ENCODE measurements at regions not wholly inside any gene's neighbourhood (a gene's known extent, or its start where the extent isn't known, plus 50 kb on each side); places are given as distances from the start of the nearest gene placed in this dataset.

DNA sequence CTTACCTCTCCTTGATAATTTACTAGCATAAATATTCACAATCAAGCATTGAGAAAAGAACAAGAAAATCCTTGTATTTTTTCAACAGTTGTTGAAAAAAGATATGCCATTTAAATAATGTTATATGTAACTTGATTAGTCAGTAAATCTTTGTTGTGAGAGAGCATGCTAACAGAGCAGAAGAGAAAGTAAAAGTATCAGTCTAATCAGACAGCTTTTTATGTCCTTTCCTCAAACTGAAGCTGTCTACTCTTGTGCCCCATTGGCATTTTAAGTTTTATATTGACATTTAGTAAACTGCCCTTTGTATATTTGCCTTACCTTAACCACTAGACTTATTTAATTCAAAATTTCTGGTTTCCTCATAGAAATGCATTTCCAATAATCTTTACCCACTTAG is 668.7 kb downstream of the OTOL1 start:
- DNase-seq (no peak), ATAC-seq (no peak)
- Mint-ChIP-seq H3K9me3 (peaks cover 8% of the 10 kb centered on the region), H3K4me3 (no peak overlapping the region), H3K4me1 (ENCODE audit: low read depth) (no peaks in the 10 kb centered on the region), H3K27me3 (ENCODE audit: low read depth) (peaks cover 2% of the 10 kb centered on the region), H3K36me3 (ENCODE audit: insufficient read depth) (no peaks in the 10 kb centered on the region)

DNA sequence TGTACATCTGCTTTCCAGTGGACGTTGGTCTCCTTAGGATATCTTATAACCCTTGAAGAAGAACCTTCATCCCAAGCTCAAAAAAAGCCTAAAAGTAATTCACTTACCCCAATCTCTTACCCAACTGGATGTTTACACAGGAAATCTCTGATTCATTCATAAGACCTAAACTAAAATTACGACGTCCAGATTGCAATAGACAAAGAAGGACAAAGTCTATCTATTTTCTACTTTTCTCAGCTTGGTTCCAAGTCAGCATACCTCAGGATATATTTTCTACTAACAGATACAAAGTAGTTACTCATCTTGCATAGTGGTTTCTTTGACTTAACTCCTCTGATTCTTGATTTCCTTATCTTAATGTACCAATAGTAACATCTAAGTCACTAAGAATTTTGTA is 669.9 kb downstream of the OTOL1 start:
- H3K27me3 Mint-ChIP-seq (ENCODE audit: low read depth): peaks cover 2% of the 10 kb centered on the region
- H3K36me3 Mint-ChIP-seq (ENCODE audit: insufficient read depth): no peaks in the 10 kb centered on the region

DNA sequence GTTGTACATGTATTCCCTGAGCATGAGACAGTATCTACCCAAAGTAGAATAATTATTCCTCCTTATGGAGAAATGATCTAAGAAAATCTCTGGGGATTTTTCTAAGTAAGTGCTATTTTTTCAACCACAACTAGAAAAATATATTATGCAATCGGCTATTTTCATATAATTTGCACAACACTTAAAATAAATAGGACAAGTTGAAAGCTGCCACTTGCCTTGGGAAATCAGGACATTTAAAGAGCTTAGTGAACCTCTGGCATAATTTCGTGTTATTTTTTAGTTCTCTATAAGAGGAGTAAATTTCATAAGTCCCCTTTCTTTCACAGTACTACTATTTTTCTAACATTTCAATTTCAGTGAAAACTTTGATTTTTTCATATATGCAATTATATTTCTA is 672.1 kb downstream of the OTOL1 start:
- Mint-ChIP-seq H3K36me3 (ENCODE audit: insufficient read depth) (no peaks in the 10 kb centered on the region), H3K4me1 (ENCODE audit: low read depth) (no peaks in the 10 kb centered on the region), H3K9me3 (peaks cover 7% of the 10 kb centered on the region), H3K4me3 (no peak overlapping the region), H3K27me3 (ENCODE audit: low read depth) (peaks cover 2% of the 10 kb centered on the region)
- no peak for DNase-seq
- no peak for ATAC-seq

More for the DNA sequence above, 669.9 kb downstream of the OTOL1 start:
- peaks cover 8% of the 10 kb centered on the region for H3K9me3 Mint-ChIP-seq
- DNase-seq (no peak), ATAC-seq (no peak)
- no peaks in the 10 kb centered on the region for H3K4me1 Mint-ChIP-seq (ENCODE audit: low read depth)
- H3K4me3 Mint-ChIP-seq: no peak overlapping the region

DNA sequence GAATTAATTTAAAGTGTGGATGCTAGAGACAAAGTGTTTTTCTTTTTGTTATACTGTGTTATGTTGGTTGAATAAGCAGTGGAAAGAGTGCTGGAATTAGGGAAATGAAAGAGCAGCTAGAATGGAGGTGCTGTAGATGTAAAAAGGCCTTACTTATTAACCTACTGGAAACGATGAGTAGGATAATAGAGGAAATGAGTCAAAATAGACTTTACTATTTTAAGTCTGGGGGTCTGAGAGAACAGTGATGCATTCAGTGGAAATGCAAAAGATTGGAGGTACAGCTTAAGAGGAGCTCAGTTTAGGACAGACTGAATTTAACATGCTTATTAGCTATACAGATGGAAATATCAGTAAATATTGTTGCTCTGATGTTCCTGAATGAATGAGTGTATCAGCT is 674.0 kb downstream of the OTOL1 start:
- H3K4me1 Mint-ChIP-seq (ENCODE audit: low read depth): no peaks in the 10 kb centered on the region
- H3K36me3 Mint-ChIP-seq (ENCODE audit: insufficient read depth): no peaks in the 10 kb centered on the region
- DNase-seq: no peak
- H3K27me3 Mint-ChIP-seq (ENCODE audit: low read depth): no peaks in the 10 kb centered on the region
- no peak for ATAC-seq
- no peak overlapping the region for H3K4me3 Mint-ChIP-seq
- H3K9me3 Mint-ChIP-seq: no peaks in the 10 kb centered on the region

DNA sequence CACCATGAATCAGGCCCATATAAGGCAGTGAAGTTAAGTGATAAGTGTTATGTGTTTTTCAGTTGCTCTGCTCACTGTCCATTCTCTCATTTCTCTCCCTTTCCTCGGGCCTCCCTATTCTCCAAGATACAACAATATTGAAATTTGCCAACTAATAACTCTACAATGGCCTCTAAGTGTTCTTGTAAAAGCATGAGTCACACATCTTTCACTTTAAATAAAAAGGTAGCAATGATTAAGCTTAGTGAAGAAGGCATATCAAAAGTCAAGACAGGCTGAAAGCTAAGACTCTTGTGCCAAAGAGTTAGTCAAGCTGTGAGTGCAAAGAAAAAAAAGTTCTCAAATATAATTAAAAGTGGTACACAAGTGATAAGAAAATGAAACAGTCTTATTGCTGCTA is 675.4 kb downstream of the OTOL1 start:
- H3K9me3 Mint-ChIP-seq: peaks cover 4% of the 10 kb centered on the region
- ATAC-seq: no peak

DNA sequence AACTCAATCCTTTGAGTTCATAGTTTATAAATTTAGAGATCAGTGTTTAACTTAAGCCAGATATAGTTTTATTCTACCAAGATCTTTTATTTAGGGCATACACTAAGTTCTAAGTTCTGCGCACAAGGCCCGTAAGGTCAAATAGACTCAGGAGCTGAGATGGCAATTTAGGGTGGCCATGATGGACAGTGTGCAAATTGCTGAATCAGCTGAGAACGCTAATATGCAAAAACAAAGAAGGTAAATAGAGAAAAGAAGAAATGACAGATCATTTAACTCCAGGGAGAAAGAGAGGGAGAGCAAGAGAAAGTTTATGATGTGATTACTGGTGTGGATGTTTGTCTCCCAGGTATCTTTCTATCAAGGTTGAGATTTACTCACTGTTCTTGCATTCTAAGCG is 678.5 kb downstream of the OTOL1 start:
- ATAC-seq: no peak
- peaks cover 10% of the 10 kb centered on the region for H3K9me3 Mint-ChIP-seq
- H3K36me3 Mint-ChIP-seq (ENCODE audit: insufficient read depth): no peaks in the 10 kb centered on the region
- DNase-seq: no peak
- no peak overlapping the region for H3K4me3 Mint-ChIP-seq
- no peaks in the 10 kb centered on the region for H3K27me3 Mint-ChIP-seq (ENCODE audit: low read depth)
- no peaks in the 10 kb centered on the region for H3K4me1 Mint-ChIP-seq (ENCODE audit: low read depth)

More for the DNA sequence above, 675.4 kb downstream of the OTOL1 start:
- Mint-ChIP-seq H3K27me3 (ENCODE audit: low read depth) (no peaks in the 10 kb centered on the region), H3K36me3 (ENCODE audit: insufficient read depth) (no peaks in the 10 kb centered on the region), H3K4me1 (ENCODE audit: low read depth) (no peaks in the 10 kb centered on the region), H3K4me3 (no peak overlapping the region)
- DNase-seq: no peak

DNA sequence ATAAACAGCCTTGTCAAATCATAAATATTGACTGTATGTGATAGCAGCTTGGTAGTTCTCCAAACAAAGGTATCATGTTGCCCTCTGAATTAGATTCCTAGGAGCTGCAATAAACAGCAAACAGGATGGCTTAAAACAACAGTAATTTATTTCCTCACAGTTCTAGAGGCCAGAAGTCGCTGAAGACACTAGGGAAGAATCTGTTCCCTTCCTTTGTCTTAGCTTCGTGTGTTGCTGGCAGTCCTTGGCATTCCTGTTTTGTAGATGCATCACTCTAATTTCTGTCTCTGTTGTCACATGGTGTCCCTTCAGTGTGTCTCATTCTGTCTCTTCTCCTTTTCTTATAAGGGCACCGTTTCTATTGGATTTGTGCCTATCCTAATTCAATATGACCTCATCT is 679.3 kb downstream of the OTOL1 start:
- Mint-ChIP-seq H3K4me3 (no peak overlapping the region), H3K9me3 (peaks cover 10% of the 10 kb centered on the region), H3K27me3 (ENCODE audit: low read depth) (no peaks in the 10 kb centered on the region), H3K36me3 (ENCODE audit: insufficient read depth) (no peaks in the 10 kb centered on the region), H3K4me1 (ENCODE audit: low read depth) (no peaks in the 10 kb centered on the region)
- DNase-seq: no peak
- no peak for ATAC-seq

DNA sequence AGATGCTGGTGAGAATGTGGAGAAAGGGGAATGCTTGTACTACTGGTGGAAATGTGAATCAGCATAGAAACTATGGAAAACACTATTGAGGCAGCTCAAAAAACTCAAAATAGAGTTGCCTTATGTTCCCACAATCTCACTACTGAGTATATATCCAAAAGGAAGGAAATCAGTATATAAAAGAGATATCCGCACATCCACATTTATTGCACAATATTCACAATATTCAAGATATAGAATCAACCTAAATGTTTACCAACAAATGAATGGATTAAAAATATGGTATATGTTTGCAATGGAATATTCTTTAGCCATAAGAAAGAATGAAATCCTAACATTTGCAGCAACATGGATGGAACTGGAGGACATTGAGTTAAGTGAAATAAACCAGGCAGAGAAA is 686.8 kb downstream of the OTOL1 start:
- no peak for DNase-seq
- H3K4me3 Mint-ChIP-seq: no peak overlapping the region
- H3K9me3 Mint-ChIP-seq: peaks cover 15% of the 10 kb centered on the region
- no peaks in the 10 kb centered on the region for H3K36me3 Mint-ChIP-seq (ENCODE audit: insufficient read depth)
- H3K4me1 Mint-ChIP-seq (ENCODE audit: low read depth): no peaks in the 10 kb centered on the region
- no peak for ATAC-seq
- no peaks in the 10 kb centered on the region for H3K27me3 Mint-ChIP-seq (ENCODE audit: low read depth)

DNA sequence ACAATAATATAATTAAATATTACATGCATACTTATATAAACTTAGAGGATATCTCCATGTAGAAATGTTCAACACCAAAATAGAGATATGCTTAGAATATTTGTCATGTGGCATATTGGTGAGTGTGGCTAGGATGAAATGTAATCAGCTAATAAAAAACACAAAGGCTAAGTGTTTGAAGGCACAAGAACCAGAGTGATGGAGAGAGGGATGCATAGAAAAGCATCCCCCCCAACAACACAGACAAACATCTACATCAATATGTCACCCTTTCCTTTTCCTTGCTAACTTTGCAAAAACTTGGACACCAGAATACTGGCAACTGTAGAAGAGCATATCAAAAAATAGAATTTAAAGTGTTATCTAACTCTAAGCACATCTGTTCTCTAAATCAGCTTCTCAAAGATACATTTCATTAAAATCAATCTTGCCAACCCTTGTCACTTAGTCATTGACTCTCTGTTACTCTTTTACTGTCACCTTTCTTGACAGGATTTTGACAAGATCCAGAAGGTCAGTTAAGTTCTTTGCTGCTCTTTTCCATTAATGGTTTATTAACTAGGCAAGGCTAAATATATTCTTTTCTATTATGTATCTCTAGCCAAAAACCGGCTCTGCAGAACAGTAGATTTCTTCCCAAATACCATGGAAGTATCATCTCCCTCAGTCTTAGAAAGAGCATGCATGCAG is 695.9 kb downstream of the OTOL1 start:
- Mint-ChIP-seq H3K36me3 (ENCODE audit: insufficient read depth) (no peaks in the 10 kb centered on the region), H3K9me3 (peaks cover 17% of the 10 kb centered on the region), H3K27me3 (ENCODE audit: low read depth) (no peaks in the 10 kb centered on the region), H3K4me1 (ENCODE audit: low read depth) (no peaks in the 10 kb centered on the region), H3K4me3 (no peak overlapping the region)
- no peak for ATAC-seq
- no peak for DNase-seq

DNA sequence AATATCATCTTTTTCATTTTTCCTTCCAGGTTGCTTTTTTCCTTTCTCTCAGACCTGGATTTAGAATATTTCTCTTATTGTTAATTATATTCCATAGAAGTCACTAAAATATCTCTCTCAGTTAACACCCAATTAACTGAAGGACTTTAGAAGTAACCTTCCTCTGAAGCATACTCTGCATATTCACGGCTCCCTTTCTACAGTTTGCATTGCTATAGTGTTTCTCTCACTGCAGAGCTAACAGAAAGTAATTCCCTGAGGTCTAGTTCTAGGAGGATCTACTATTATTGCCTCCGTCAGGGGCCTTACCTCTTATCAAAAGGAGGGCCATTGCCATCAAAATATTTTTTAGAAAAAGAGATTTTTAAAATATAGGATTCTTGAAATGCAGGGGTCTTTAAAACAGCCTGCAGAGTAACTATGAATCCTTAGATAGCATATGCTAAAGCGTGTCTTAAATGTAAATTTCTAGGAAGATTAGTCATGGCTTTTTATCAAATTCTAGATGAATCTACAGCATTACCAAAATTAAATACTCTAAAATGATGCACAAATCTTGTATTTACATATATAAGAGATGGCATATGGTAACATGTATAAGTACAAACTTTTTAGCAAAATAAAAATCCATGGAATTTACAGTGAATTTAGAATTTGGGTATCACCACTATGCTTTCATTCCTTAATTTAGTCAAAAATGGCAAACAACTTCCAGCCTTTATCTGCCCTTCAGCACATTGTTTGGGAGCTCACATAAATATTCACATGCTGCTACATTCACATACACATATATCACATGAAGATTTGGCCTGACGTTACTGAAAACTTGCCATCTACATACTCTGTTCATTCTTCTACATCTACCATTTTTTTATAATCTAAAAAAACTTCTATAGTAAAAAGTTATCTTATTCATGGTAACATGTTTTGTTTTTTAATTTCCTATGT is 696.8 kb downstream of the OTOL1 start:
- Mint-ChIP-seq H3K4me1 (ENCODE audit: low read depth) (no peaks in the 10 kb centered on the region), H3K27me3 (ENCODE audit: low read depth) (no peaks in the 10 kb centered on the region), H3K4me3 (no peak overlapping the region), H3K9me3 (peaks cover 17% of the 10 kb centered on the region), H3K36me3 (ENCODE audit: insufficient read depth) (no peaks in the 10 kb centered on the region)
- DNase-seq (no peak), ATAC-seq (no peak)

DNA sequence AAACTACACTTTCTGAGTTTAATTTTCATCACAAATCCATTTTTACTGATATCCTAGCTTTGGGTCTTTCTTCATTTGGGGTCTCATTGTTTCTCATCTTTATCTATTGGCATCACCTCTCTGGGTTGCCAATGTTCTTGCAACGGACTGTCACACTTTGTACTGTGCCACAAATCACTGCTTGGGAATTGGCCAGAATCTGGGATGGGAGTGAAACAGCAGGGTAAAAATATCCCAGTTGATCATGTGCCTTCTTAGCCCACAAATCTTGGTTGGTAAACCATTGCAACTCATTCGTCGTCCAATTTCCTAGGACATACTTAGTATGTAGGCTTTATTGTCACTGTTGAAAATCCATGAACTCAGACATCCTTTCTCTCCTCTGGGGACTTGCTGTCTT is 698.5 kb downstream of the OTOL1 start:
- Mint-ChIP-seq H3K4me1 (ENCODE audit: low read depth) (no peaks in the 10 kb centered on the region), H3K36me3 (ENCODE audit: insufficient read depth) (no peaks in the 10 kb centered on the region), H3K27me3 (ENCODE audit: low read depth) (no peaks in the 10 kb centered on the region), H3K4me3 (no peak overlapping the region), H3K9me3 (peaks cover 8% of the 10 kb centered on the region)
- no peak for ATAC-seq
- DNase-seq: no peak

DNA sequence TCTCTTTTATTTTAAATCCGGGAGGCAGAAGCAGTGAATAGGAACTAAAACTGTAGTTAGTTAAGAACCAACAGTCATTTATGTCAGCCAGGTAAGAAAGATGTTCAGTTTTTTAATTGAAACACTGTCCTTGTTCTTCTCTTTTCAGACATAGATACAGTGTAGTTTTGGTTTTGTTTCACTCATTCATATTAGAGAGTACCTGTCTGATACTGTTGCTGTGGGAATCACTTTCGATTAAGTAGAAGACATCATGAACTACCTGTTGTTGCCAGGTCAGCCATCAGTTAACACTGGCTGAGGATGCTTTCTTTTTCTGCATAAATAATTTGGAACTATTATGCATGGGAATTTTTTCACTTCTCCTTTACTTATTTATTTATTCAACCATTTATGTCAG is 700.4 kb downstream of the OTOL1 start:
- Mint-ChIP-seq H3K4me3 (no peak overlapping the region), H3K27me3 (ENCODE audit: low read depth) (no peaks in the 10 kb centered on the region), H3K9me3 (no peaks in the 10 kb centered on the region), H3K4me1 (ENCODE audit: low read depth) (no peaks in the 10 kb centered on the region), H3K36me3 (ENCODE audit: insufficient read depth) (no peaks in the 10 kb centered on the region)
- DNase-seq (no peak), ATAC-seq (no peak)

DNA sequence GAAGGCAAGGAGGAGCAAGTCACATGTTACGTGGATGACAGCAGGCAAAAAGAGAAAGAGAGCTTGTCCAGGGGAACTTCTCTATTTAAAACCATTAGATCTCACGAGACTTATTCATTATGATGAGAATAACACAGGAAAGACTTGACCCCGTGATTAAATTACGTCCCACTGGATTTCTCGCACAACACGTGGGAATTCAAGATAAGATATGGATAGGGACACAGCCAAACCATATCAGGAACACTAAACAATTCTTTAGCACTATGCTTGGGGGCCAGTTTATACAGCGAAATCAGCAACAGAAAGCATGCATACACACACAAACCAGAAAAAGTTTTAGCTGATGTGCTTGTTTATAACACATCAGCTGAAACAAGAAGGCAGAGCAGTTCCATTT is 704.2 kb downstream of the OTOL1 start:
- ATAC-seq (no peak), DNase-seq (no peak)
- H3K36me3 Mint-ChIP-seq (ENCODE audit: insufficient read depth): no peaks in the 10 kb centered on the region
- H3K27me3 Mint-ChIP-seq (ENCODE audit: low read depth): no peaks in the 10 kb centered on the region
- H3K4me1 Mint-ChIP-seq (ENCODE audit: low read depth): no peaks in the 10 kb centered on the region
- no peak overlapping the region for H3K4me3 Mint-ChIP-seq
- peaks cover 2% of the 10 kb centered on the region for H3K9me3 Mint-ChIP-seq

DNA sequence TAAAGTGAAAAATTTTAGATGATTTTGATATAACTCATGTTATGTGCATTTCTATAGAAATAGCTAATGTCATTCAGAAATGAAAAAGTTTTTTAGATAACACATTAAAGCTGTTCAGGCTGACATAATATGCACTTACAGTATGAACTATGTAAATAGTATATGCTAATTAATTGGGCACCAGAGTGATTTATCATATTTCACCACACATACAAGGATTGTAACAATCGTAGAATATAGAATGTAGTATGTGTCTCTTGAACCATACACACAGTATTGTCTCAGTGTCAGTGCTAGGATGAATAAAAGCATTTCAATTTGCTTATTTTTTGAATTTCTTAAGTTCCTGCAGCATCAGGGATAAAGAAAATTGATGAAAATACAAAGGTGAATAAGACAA is 710.0 kb downstream of the OTOL1 start:
- no peak for DNase-seq
- H3K4me3 Mint-ChIP-seq: no peak overlapping the region
- ATAC-seq: no peak
- H3K36me3 Mint-ChIP-seq (ENCODE audit: insufficient read depth): no peaks in the 10 kb centered on the region
- no peaks in the 10 kb centered on the region for H3K4me1 Mint-ChIP-seq (ENCODE audit: low read depth)
- H3K9me3 Mint-ChIP-seq: peaks cover 3% of the 10 kb centered on the region
- no peaks in the 10 kb centered on the region for H3K27me3 Mint-ChIP-seq (ENCODE audit: low read depth)

DNA sequence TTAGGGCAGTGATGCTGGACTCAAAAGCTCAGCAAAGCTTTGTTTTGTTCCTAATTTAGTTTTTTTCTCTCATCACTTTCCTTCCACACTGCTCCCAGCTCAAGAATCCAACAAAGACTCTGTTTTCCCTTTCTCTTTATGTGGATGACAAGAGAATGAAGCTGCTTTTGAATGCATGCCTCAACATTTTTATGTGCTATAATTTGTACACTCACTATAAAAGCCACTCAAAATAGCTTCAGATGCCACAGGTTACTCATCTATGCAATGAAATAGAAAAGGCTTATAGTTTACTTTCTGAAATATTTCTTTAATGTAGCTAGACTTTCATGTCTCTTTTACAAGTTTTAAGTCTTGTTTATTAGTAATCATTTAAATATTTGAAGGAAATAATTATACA is 714.9 kb downstream of the OTOL1 start:
- Mint-ChIP-seq H3K36me3 (ENCODE audit: insufficient read depth) (no peaks in the 10 kb centered on the region), H3K9me3 (peaks cover 3% of the 10 kb centered on the region), H3K4me1 (ENCODE audit: low read depth) (no peaks in the 10 kb centered on the region), H3K27me3 (ENCODE audit: low read depth) (no peaks in the 10 kb centered on the region), H3K4me3 (no peak overlapping the region)
- DNase-seq (no peak), ATAC-seq (no peak)

Data from activated T-cell treated with anti-CD3 and anti-CD28 coated beads, Interleukin-2, amount 50 U/mL, for 4 hours (primary cell).